Liver (tissue), 8 donors: ENCODE measurements at regions not wholly inside any gene's neighbourhood (a gene's known extent, or its start where the extent isn't known, plus 50 kb on each side); places are given as distances from the start of the nearest gene placed in this dataset.

Experiments used
- DNase-seq: peaks from one replicate; pipeline ENCODE4 v3.0.0-alpha.2; 2017; ENCODE audit warnings: low spot score
- H3K27ac ChIP-seq, 2 donors: one replicate each; pipeline ENCODE4 v1.7.0; 2013; ENCODE audit warnings: inconsistent platforms in 2 of 2, low read length in 2 of 2, control low read depth in 1 of 2, low read depth in 1 of 2, mild to moderate bottlenecking in 1 of 2
- H3K27me3 ChIP-seq, 4 donors: one replicate each; pipeline versions ENCODE4 v1.6.1 to v1.7.0; 2013; ENCODE audit warnings: low read length in 3 of 4, inconsistent platforms in 1 of 4, mild to moderate bottlenecking in 1 of 4, moderate library complexity in 1 of 4; ENCODE audit not compliant: control insufficient read depth in 4 of 4, insufficient read depth in 4 of 4
- H3K36me3 ChIP-seq, 4 donors: one replicate each; pipeline versions ENCODE4 v1.6.1 to v1.7.0; 2013; ENCODE audit warnings: low read length in 3 of 4, mild to moderate bottlenecking in 3 of 4, low read depth in 1 of 4, moderate library complexity in 1 of 4; ENCODE audit not compliant: control insufficient read depth in 4 of 4, insufficient read depth in 3 of 4
- H3K4me1 ChIP-seq, 4 donors: one replicate each; pipeline versions ENCODE4 v1.6.1 to v1.7.0; 2013; ENCODE audit warnings: low read length in 3 of 4, mild to moderate bottlenecking in 3 of 4, moderate library complexity in 1 of 4; ENCODE audit not compliant: control insufficient read depth in 4 of 4, insufficient read depth in 4 of 4
- H3K4me3 ChIP-seq, 3 donors: one replicate each; pipeline versions ENCODE4 v1.6.1 to v1.7.0; 2013; ENCODE audit warnings: low read length in 3 of 3, control low read depth in 1 of 3, low read depth in 1 of 3, mild to moderate bottlenecking in 1 of 3
- H3K9ac ChIP-seq, 2 donors: one replicate each; pipeline ENCODE4 v1.7.0; 2013; ENCODE audit warnings: low read length in 2 of 2, mild to moderate bottlenecking in 2 of 2, moderate library complexity in 2 of 2, control low read depth in 1 of 2, low read depth in 1 of 2
- H3K9me3 ChIP-seq, 4 donors: one replicate each; pipeline versions ENCODE4 v1.6.1 to v1.7.0; 2013; ENCODE audit warnings: low read length in 3 of 4; ENCODE audit not compliant: control insufficient read depth in 4 of 4
- ATF3 ChIP-seq: IDR thresholded peaks from 2 replicates; pipeline ENCODE4 v1.6.1; 2016; ENCODE audit warnings: antibody characterized with exemption
- CTCF ChIP-seq: fragments of 150-350 bp; IDR thresholded peaks from 2 replicates; pipeline ENCODE4 v1.5.1; 2017; ENCODE audit warnings: improper control_type of control experiment, low read depth, low read length; ENCODE audit not compliant: missing input control
- EGR1 ChIP-seq, 2 donors: IDR thresholded peaks; 2 replicates each; pipeline ENCODE4 v1.6.1; 2016 to 2018; ENCODE audit warnings: antibody characterized with exemption in 2 of 2, low read depth in 2 of 2
- FOXA1 ChIP-seq: IDR thresholded peaks from 2 replicates; pipeline ENCODE4 v1.6.1; 2016; ENCODE audit warnings: antibody characterized with exemption
- FOXA2 ChIP-seq: IDR thresholded peaks from 2 replicates; pipeline ENCODE4 v1.6.1; 2016; ENCODE audit warnings: antibody characterized with exemption
- GABPA ChIP-seq, 2 donors: IDR thresholded peaks in 1 of 2; conservative IDR thresholded peaks in 1 of 2; 2 replicates each; pipeline ENCODE4 v1.6.1; 2016; ENCODE audit warnings: antibody characterized with exemption in 2 of 2, mild to moderate bottlenecking in 1 of 2, moderate library complexity in 1 of 2
- HNF4A ChIP-seq, 2 donors: conservative IDR thresholded peaks; 2 replicates each; pipeline ENCODE4 v1.6.1; 2016; ENCODE audit warnings: antibody characterized with exemption in 2 of 2, mild to moderate bottlenecking in 2 of 2
- HNF4G ChIP-seq: IDR thresholded peaks from 2 replicates; pipeline ENCODE4 v1.6.1; 2016; ENCODE audit warnings: antibody characterized with exemption
- JUND ChIP-seq, 2 donors: IDR thresholded peaks; 2 replicates each; pipeline ENCODE4 v1.6.1; 2016; ENCODE audit warnings: antibody characterized with exemption in 2 of 2
- NR2F2 ChIP-seq: IDR thresholded peaks from 2 replicates; pipeline ENCODE4 v1.6.1; 2016; ENCODE audit warnings: antibody characterized with exemption
- RAD21 ChIP-seq, 2 donors: IDR thresholded peaks; 2 replicates each; pipeline ENCODE4 v1.6.1; 2016; ENCODE audit warnings: antibody characterized with exemption in 2 of 2, mild to moderate bottlenecking in 2 of 2
- REST ChIP-seq: IDR thresholded peaks from 2 replicates; pipeline ENCODE4 v1.6.1; 2016; ENCODE audit warnings: antibody characterized with exemption, mild to moderate bottlenecking
- RXRA ChIP-seq, 2 donors: IDR thresholded peaks; 2 replicates each; pipeline ENCODE4 v1.6.1; 2017 to 2018; ENCODE audit warnings: antibody characterized with exemption in 2 of 2, mild to moderate bottlenecking in 1 of 2
- SP1 ChIP-seq: IDR thresholded peaks from 2 replicates; pipeline ENCODE4 v1.6.1; 2018; ENCODE audit warnings: antibody characterized with exemption, mild to moderate bottlenecking
- TAF1 ChIP-seq: conservative IDR thresholded peaks from 2 replicates; pipeline ENCODE4 v1.6.1; 2016; ENCODE audit warnings: antibody characterized with exemption, mild to moderate bottlenecking
- ZBTB33 ChIP-seq: IDR thresholded peaks from 2 replicates; pipeline ENCODE4 v1.6.1; 2016; ENCODE audit warnings: antibody characterized with exemption
- WGBS: extraction: QIAGEN DNeasy Blood & Tissue Kit; methylation state at CpG from one replicate; pipeline ENCODE4 v1.1.7; 2013; 5-methylcytosine and 5-hydroxymethylcytosine counted together
- donor health status: healthy.
- donor health status: healthy.
- donor health status: healthy.
- donor health status: healthy.
- donor health status: healthy.

GRCh38 chr17:74117999-74118421 is 85.5 kb upstream of the RPL38 start:
- Histone ChIP-seq H3K4me1 (no peaks in the 10 kb centered on the region), H3K4me3 (no peak overlapping the region), H3K27ac (no peak overlapping the region), H3K36me3 (no peaks in the 10 kb centered on the region), H3K9ac (no peak overlapping the region), H3K9me3 (no peaks in the 10 kb centered on the region), H3K27me3 (peaks cover 0 to 7% (median 0%) of the 10 kb centered on the region in 4 donors)
- no peak for DNase-seq
- TF ChIP-seq RXRA (IDR thresholded peaks at IDR 0.05), result no peak
- TF ChIP-seq REST, result no peak
- no peak for TF ChIP-seq RAD21 (IDR thresholded peaks at IDR 0.05)
- no peak for TF ChIP-seq CTCF
- TF ChIP-seq ZBTB33, result no peak
- TF ChIP-seq FOXA1, result no peak
- no peak for TF ChIP-seq HNF4G
- no peak for TF ChIP-seq GABPA (IDR thresholded peaks at IDR 0.05 in 1 of 2, conservative IDR thresholded peaks at IDR 0.05 in 1 of 2)
- TF ChIP-seq ATF3, result no peak
- no peak for TF ChIP-seq TAF1
- TF ChIP-seq FOXA2, result no peak
- TF ChIP-seq HNF4A (conservative IDR thresholded peaks at IDR 0.05), result no peak
- no peak for TF ChIP-seq EGR1 (IDR thresholded peaks at IDR 0.05; ENCODE audit: low read depth in 2 of 2)
- TF ChIP-seq JUND (IDR thresholded peaks at IDR 0.05), result no peak
- TF ChIP-seq SP1, result no peak
- no peak for TF ChIP-seq NR2F2
- WGBS, result 63% methylated on average over 5 of the region's 5 CpGs

- WGBS, result 46% methylated on average over 8 of the region's 8 CpGs
- Histone ChIP-seq H3K36me3 (no peaks in the 10 kb centered on the region), H3K27me3 (peaks cover 0 to 7% (median 0%) of the 10 kb centered on the region in 4 donors), H3K4me3 (no peak overlapping the region), H3K9me3 (no peaks in the 10 kb centered on the region), H3K9ac (no peak overlapping the region), H3K27ac (no peak overlapping the region), H3K4me1 (no peaks in the 10 kb centered on the region)
- no peak for TF ChIP-seq TAF1
- TF ChIP-seq HNF4G, result no peak
- DNase-seq, result no peak
These were observed 85.0 kb upstream of the RPL38 start for GRCh38 chr17:74118504-74118903.
